ENCODE measurements at regions not wholly inside any gene's neighbourhood (a gene's known extent, or its start where the extent isn't known, plus 50 kb on each side); places are given as distances from the start of the nearest gene placed in this dataset.

DNA sequence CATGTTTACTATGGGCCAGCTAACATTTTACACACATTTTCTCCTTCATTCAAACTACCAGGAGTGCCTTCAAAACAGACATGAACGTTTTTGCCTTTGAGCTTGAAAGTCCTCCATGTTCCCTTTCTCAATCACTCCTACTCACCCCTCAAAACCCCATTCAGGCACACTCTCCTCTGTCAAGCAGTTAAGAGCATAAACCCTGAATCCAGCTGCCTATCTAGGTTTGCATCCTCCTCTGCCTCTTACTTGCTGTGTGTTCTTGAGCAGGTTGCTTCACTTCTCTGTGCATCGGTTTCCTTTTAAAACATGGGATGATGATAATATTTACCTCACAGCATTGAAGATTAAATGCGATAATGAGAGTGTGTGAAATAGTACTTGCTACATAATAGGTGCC, 215.3 kb downstream of the HAPSTR1 start:
- no peaks in the 10 kb centered on the region for H3K79me2 ChIP-seq (ENCODE audit: control insufficient read depth, insufficient read depth, low read length)
- no peak overlapping the region for H3K4me3 ChIP-seq
- no peaks in the 10 kb centered on the region for H3K36me3 ChIP-seq (ENCODE audit: control insufficient read depth, insufficient read depth, low read length)
- H3K27ac ChIP-seq (ENCODE audit: extremely low read depth, low read depth, low read length) = no peak overlapping the region
- H3K9me1 ChIP-seq (ENCODE audit: control insufficient read depth, insufficient read depth, low read length) = no peaks in the 10 kb centered on the region
- ATAC-seq = no peak
- in situ Hi-C loops (cut with MboI) = no loop called here
- no peaks in the 10 kb centered on the region for H4K20me1 ChIP-seq (replicated peaks; ENCODE audit: control insufficient read depth, insufficient read depth, low read length)
- intact Hi-C loops (cut with micrococcal nuclease) = no loop called here
- DNase-seq (ENCODE audit: extremely low read depth in 1 of 4, low spot score in 3 of 4) = no peak
- H3K4me2 ChIP-seq (ENCODE audit: insufficient read depth, low read length) = no peak overlapping the region
- H2AFZ ChIP-seq (ENCODE audit: low read depth, low read length) = no peak overlapping the region
- ChIA-PET POLR2A (no interaction called here), CTCF (ENCODE audit: low intra/inter-chr PET ratio) (no interaction called here)
- H3K27me3 ChIP-seq (ENCODE audit: control insufficient read depth in 2 of 2, insufficient read depth in 2 of 2, low read length in 2 of 2) = no peaks in the 10 kb centered on the region; a peak in 1 of 5 replicates
- BruUV-seq (replicated peaks) = no TSS peak
- H3K9ac ChIP-seq (ENCODE audit: insufficient read depth in 1 of 2, low read depth in 2 of 2, low read length in 2 of 2) = no peak overlapping the region
- 1% methylated on average over 3 of the region's 3 CpGs for WGBS (ENCODE audit: insufficient coverage, low coverage, missing lambda C conversion rate)
- no peak for FAIRE-seq
- H3K9me3 ChIP-seq (replicated peaks; ENCODE audit: control insufficient read depth, insufficient read depth, low read depth, low read length) = no peaks in the 10 kb centered on the region
- no peaks in the 10 kb centered on the region for H3K4me1 ChIP-seq (replicated peaks in 1 of 2; ENCODE audit: control insufficient read depth in 2 of 2, insufficient read depth in 2 of 2, low read length in 2 of 2)
- TF ChIP-seq ZFP36 (IDR thresholded peaks at IDR 0.05; ENCODE audit: low read depth, low read length, partially characterized antibody) = peak; percentile 51
- no peak for TF ChIP-seq ZNF511 (CRISPR knock-in tag; IDR thresholded peaks at IDR 0.05)
- TF ChIP-seq ZC3H4 (CRISPR knock-in tag; IDR thresholded peaks at IDR 0.05; ENCODE audit: borderline replicate concordance) = no peak
- TF ChIP-seq XRCC5 (IDR thresholded peaks at IDR 0.05; ENCODE audit: low read depth, low read length) = no peak
- no peak for TF ChIP-seq ZNF395 (CRISPR knock-in tag; IDR thresholded peaks at IDR 0.05)
- TF ChIP-seq BRD9 (IDR thresholded peaks at IDR 0.05; ENCODE audit: low read depth, partially characterized antibody) = peak; percentile 57
- no peak for TF ChIP-seq RFX7 (CRISPR knock-in tag; IDR thresholded peaks at IDR 0.05)
- no peak for TF ChIP-seq ZNF699 (CRISPR knock-in tag; IDR thresholded peaks at IDR 0.05; ENCODE audit: insufficient replicate concordance)
- TF ChIP-seq XRCC3 (IDR thresholded peaks at IDR 0.05) = no peak
- TF ChIP-seq, protein P1, sequence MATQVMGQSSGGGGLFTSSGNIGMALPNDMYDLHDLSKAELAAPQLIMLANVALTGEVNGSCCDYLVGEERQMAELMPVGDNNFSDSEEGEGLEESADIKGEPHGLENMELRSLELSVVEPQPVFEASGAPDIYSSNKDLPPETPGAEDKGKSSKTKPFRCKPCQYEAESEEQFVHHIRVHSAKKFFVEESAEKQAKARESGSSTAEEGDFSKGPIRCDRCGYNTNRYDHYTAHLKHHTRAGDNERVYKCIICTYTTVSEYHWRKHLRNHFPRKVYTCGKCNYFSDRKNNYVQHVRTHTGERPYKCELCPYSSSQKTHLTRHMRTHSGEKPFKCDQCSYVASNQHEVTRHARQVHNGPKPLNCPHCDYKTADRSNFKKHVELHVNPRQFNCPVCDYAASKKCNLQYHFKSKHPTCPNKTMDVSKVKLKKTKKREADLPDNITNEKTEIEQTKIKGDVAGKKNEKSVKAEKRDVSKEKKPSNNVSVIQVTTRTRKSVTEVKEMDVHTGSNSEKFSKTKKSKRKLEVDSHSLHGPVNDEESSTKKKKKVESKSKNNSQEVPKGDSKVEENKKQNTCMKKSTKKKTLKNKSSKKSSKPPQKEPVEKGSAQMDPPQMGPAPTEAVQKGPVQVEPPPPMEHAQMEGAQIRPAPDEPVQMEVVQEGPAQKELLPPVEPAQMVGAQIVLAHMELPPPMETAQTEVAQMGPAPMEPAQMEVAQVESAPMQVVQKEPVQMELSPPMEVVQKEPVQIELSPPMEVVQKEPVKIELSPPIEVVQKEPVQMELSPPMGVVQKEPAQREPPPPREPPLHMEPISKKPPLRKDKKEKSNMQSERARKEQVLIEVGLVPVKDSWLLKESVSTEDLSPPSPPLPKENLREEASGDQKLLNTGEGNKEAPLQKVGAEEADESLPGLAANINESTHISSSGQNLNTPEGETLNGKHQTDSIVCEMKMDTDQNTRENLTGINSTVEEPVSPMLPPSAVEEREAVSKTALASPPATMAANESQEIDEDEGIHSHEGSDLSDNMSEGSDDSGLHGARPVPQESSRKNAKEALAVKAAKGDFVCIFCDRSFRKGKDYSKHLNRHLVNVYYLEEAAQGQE (IDR thresholded peaks at IDR 0.05; ENCODE audit: borderline replicate concordance) = no peak
- TF ChIP-seq, protein P1 (CRISPR knock-in tag; IDR thresholded peaks at IDR 0.05; ENCODE audit: low read depth) = no peak
- TF ChIP-seq MCM5 (IDR thresholded peaks at IDR 0.05; ENCODE audit: low read depth) = no peak
- TF ChIP-seq SP1 (CRISPR knock-in tag; IDR thresholded peaks at IDR 0.05) = no peak
- no peak for TF ChIP-seq FOXP1 (CRISPR knock-in tag; IDR thresholded peaks at IDR 0.05)
- TF ChIP-seq RBM25 (IDR thresholded peaks at IDR 0.05; ENCODE audit: low read depth, low read length, severe bottlenecking) = peak; percentile 25
- no peak for TF ChIP-seq ZC3H8 (IDR thresholded peaks at IDR 0.05)
